T-cell (primary cell): ENCODE measurements at regions not wholly inside any gene's neighbourhood (a gene's known extent, or its start where the extent isn't known, plus 50 kb on each side); places are given as distances from the start of the nearest gene placed in this dataset.

ENCODE experiments used
- ATAC-seq, 4 experiments: fragments of 200-7000 bp in 3 of 4; fragments of 150-1000 bp in 1 of 4; cut with Tn5 transposase; replicated peaks in 1 of 4; 1 replicate in 3 of 4; 2 replicates in 1 of 4; pipeline ENCODE4 v1.10.0; 2021; ENCODE audit warnings: moderate library complexity in 3 of 4, mild to moderate bottlenecking in 2 of 4, moderate number of reproducible peaks in 1 of 4
- CTCF ChIA-PET, 2 donors: fragments of 300-600 bp; sonication (Branson Sonifier 250); formaldehyde crosslinking; loops; one replicate each; lab custom pipeline; 2022; ENCODE audit warnings: antibody characterized with exemption in 2 of 2; lab: Charles Lee
- POLR2A ChIA-PET, 2 donors: fragments of 300-600 bp; sonication (Branson Sonifier 250); formaldehyde crosslinking; loops; one replicate each; lab custom pipeline; 2022; ENCODE audit warnings: antibody characterized with exemption in 2 of 2; lab: Charles Lee
- DNase-seq, 35 experiments: peaks; one replicate each; pipeline versions ENCODE4 v3.0.0 to v3.0.0-alpha.2; 2013 to 2023
- H3K27ac ChIP-seq: one replicate; pipeline ENCODE4 v1.5.1; 2013; ENCODE audit warnings: low read length
- H3K27me3 ChIP-seq, 2 experiments: replicated peaks in 1 of 2; 1 replicate in 1 of 2; 2 replicates in 1 of 2; pipeline versions ENCODE4 v1.6.1 to v1.7.0; 2013; ENCODE audit warnings: low read length in 1 of 2, mixed read lengths in 1 of 2; ENCODE audit not compliant: control insufficient read depth in 2 of 2, insufficient read depth in 2 of 2; ENCODE audit errors: extremely low read depth in 1 of 2
- H3K36me3 ChIP-seq, 2 donors: 1 replicate in 1 of 2; 2 replicates in 1 of 2; pipeline versions ENCODE4 v1.6.1 to v1.7.0; 2013; ENCODE audit warnings: low read length in 1 of 2; ENCODE audit not compliant: control insufficient read depth in 2 of 2, insufficient read depth in 1 of 2; ENCODE audit errors: extremely low read depth in 1 of 2
- H3K4me1 ChIP-seq, 2 experiments: 1 replicate in 1 of 2; 2 replicates in 1 of 2; pipeline versions ENCODE4 v1.6.1 to v1.7.0; 2013; ENCODE audit warnings: low read length in 2 of 2, mixed read lengths in 1 of 2; ENCODE audit not compliant: insufficient read depth in 2 of 2, control insufficient read depth in 1 of 2; ENCODE audit errors: extremely low read depth in 1 of 2
- H3K4me3 ChIP-seq, 2 donors: 1 replicate in 1 of 2; 2 replicates in 1 of 2; pipeline versions ENCODE4 v1.5.1 to v1.7.0; 2013; ENCODE audit warnings: mild to moderate bottlenecking in 2 of 2, low read length in 1 of 2, moderate library complexity in 1 of 2; ENCODE audit not compliant: control insufficient read depth in 1 of 2; ENCODE audit errors: extremely low read depth in 1 of 2
- H3K9me3 ChIP-seq: 2 replicates; pipeline ENCODE4 v1.7.0; 2013
- H3K27ac Mint-ChIP-seq, 2 donors: one replicate each; pipeline ENCODE4 v1.8.0; 2020 to 2021; ENCODE audit warnings: mild to moderate bottlenecking in 2 of 2, mixed read lengths in 2 of 2
- H3K27me3 Mint-ChIP-seq, 2 donors: one replicate each; pipeline ENCODE4 v1.8.0; 2021 to 2022; ENCODE audit warnings: mixed read lengths in 2 of 2
- H3K36me3 Mint-ChIP-seq: one replicate; pipeline ENCODE4 v1.8.0; 2021; ENCODE audit warnings: mixed read lengths
- H3K4me1 Mint-ChIP-seq, 3 donors: one replicate each; pipeline ENCODE4 v1.8.0; 2020 to 2022; ENCODE audit warnings: mixed read lengths in 3 of 3, mild to moderate bottlenecking in 1 of 3
- H3K4me3 Mint-ChIP-seq, 3 donors: one replicate each; pipeline ENCODE4 v1.8.0; 2020 to 2022; ENCODE audit warnings: mild to moderate bottlenecking in 3 of 3, mixed read lengths in 3 of 3, moderate library complexity in 3 of 3
- H3K9me3 Mint-ChIP-seq, 3 donors: one replicate each; pipeline ENCODE4 v1.8.0; 2020 to 2022; ENCODE audit warnings: mixed read lengths in 3 of 3
- WGBS: methylation state at CpG from one replicate; pipeline ENCODE4 v1.1.5; 2013; ENCODE audit warnings: missing lambda C conversion rate; ENCODE audit not compliant: insufficient coverage; 5-methylcytosine and 5-hydroxymethylcytosine counted together

- H3K36me3 ChIP-seq = no peaks in the 10 kb centered on the region
- H3K4me1 ChIP-seq = no peaks in the 10 kb centered on the region
- H3K9me3 ChIP-seq = no peaks in the 10 kb centered on the region
- DNase-seq (no peak), ATAC-seq (no peak)
- POLR2A ChIA-PET = no interaction called here
- peaks cover 0 to 8% (median 5%) of the 10 kb centered on the region in 3 donors for H3K9me3 Mint-ChIP-seq
- H3K36me3 Mint-ChIP-seq = no peaks in the 10 kb centered on the region
- CTCF ChIA-PET = no interaction called here
- no peak overlapping the region for H3K27ac ChIP-seq
- WGBS = 78% methylated on average over 2 of the region's 2 CpGs
- H3K27me3 ChIP-seq = no peaks in the 10 kb centered on the region
- H3K4me3 ChIP-seq = no peak overlapping the region
- H3K4me3 Mint-ChIP-seq = no peak overlapping the region
- H3K27ac Mint-ChIP-seq = no peak overlapping the region
- H3K27me3 Mint-ChIP-seq = no peaks in the 10 kb centered on the region
- H3K4me1 Mint-ChIP-seq = no peaks in the 10 kb centered on the region
These were observed 372.7 kb upstream of the TOM1L1 start for GRCh38 chr17:54527941-54528340.

- Mint-ChIP-seq H3K36me3 (no peaks in the 10 kb centered on the region), H3K27me3 (no peaks in the 10 kb centered on the region), H3K4me3 (no peak overlapping the region), H3K27ac (no peak overlapping the region), H3K4me1 (no peaks in the 10 kb centered on the region), H3K9me3 (peaks cover 0 to 8% (median 5%) of the 10 kb centered on the region in 3 donors)
- CTCF ChIA-PET = no interaction called here
- H3K4me1 ChIP-seq = no peaks in the 10 kb centered on the region
- H3K4me3 ChIP-seq = no peak overlapping the region
- no peaks in the 10 kb centered on the region for H3K36me3 ChIP-seq
- no peaks in the 10 kb centered on the region for H3K9me3 ChIP-seq
- POLR2A ChIA-PET = no interaction called here
- DNase-seq (no peak), ATAC-seq (no peak)
- H3K27me3 ChIP-seq = no peaks in the 10 kb centered on the region
- H3K27ac ChIP-seq = no peak overlapping the region
- WGBS = 50% methylated on average over 2 of the region's 3 CpGs
These were observed 370.3 kb upstream of the TOM1L1 start for GRCh38 chr17:54530398-54530797.

DNA sequence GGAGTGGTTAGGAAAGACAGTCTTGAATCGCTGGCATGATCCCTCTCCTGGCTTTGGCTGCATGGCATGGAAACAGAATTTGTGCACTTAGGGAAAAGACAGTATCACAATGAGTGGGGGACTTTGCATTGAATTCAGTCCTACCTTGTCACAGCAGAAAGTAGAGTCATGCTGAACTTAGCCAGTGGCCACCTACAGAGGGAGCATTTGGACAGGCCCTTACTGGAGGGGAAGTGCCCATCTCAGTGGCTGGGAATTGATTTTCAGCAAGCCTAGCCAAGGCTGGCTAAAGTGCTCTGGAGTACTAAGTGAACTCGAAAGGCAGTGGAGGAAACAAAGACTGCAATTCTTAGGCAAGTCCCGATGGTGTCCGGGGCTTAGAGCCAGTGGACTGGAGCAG lies 364.3 kb upstream of the TOM1L1 start:
- H3K27ac ChIP-seq = no peak overlapping the region
- no peaks in the 10 kb centered on the region for H3K9me3 ChIP-seq
- CTCF ChIA-PET = no interaction called here
- no peaks in the 10 kb centered on the region for H3K36me3 Mint-ChIP-seq
- H3K9me3 Mint-ChIP-seq = peaks cover 3 to 15% (median 12%) of the 10 kb centered on the region in 3 donors
- no peaks in the 10 kb centered on the region for H3K27me3 ChIP-seq
- no peaks in the 10 kb centered on the region for H3K27me3 Mint-ChIP-seq
- no peak overlapping the region for H3K4me3 Mint-ChIP-seq
- H3K36me3 ChIP-seq = no peaks in the 10 kb centered on the region
- no peak overlapping the region for H3K27ac Mint-ChIP-seq
- POLR2A ChIA-PET = no interaction called here
- H3K4me3 ChIP-seq = no peak overlapping the region
- H3K4me1 ChIP-seq = no peaks in the 10 kb centered on the region
- 88% methylated on average over 1 of the region's 4 CpGs for WGBS
- DNase-seq (no peak), ATAC-seq (no peak)
- no peaks in the 10 kb centered on the region for H3K4me1 Mint-ChIP-seq

DNA sequence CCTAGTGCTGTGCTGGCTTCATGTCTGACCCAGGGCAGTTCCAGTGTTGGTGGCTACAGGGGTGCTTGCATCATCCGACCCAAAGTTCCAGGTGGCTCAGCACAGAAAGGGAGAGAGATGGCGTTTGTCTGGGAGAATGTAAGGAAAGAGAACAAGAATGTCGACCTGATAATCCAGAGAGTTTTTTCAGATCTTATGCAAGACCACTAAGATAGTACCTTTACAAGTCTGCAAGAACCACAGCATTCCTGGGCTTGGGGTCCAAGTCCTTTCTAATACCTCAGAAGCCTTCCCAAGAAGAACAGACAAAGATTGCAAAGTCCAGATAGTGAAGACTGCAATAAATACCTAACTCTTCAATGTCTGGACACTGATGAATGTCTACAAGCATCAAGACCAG lies 363.0 kb upstream of the TOM1L1 start:
- Mint-ChIP-seq H3K36me3 (no peaks in the 10 kb centered on the region), H3K27ac (no peak overlapping the region), H3K4me1 (no peaks in the 10 kb centered on the region), H3K4me3 (no peak overlapping the region), H3K27me3 (no peaks in the 10 kb centered on the region), H3K9me3 (peaks cover 3 to 24% (median 14%) of the 10 kb centered on the region in 3 donors)
- no peaks in the 10 kb centered on the region for H3K4me1 ChIP-seq
- H3K9me3 ChIP-seq = no peaks in the 10 kb centered on the region
- no peaks in the 10 kb centered on the region for H3K27me3 ChIP-seq
- DNase-seq (no peak), ATAC-seq (no peak)
- no peak overlapping the region for H3K4me3 ChIP-seq
- 89% methylated on average over 1 of the region's 3 CpGs for WGBS
- H3K27ac ChIP-seq = no peak overlapping the region
- ChIA-PET CTCF (no interaction called here), POLR2A (no interaction called here)
- H3K36me3 ChIP-seq = no peaks in the 10 kb centered on the region

DNA sequence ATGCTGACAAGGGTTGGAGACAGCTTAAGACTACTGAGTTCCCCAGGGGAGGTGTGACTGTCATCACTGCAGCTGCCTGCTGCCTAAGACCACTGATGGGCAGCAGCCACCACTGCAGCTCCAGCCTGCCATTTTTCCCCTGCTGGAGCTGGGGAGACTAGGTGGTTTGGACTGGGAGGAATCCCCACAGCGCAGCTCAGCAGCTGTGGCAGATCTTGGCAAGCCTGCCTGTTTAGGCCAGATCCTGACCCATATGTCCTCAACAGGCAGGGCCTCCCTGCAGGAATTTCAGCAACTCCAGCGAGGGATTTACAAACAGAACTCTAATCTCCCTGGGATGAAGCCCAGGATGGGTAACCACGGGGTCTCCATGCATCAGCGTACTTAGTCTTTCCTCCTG lies 356.4 kb upstream of the TOM1L1 start:
- H3K27ac ChIP-seq = no peak overlapping the region
- H3K4me3 ChIP-seq = no peak overlapping the region
- H3K4me3 Mint-ChIP-seq = no peak overlapping the region
- no peak overlapping the region for H3K27ac Mint-ChIP-seq
- H3K27me3 ChIP-seq = no peaks in the 10 kb centered on the region
- no peaks in the 10 kb centered on the region for H3K36me3 ChIP-seq
- H3K9me3 Mint-ChIP-seq = peaks cover 7 to 27% (median 23%) of the 10 kb centered on the region in 3 donors
- H3K27me3 Mint-ChIP-seq = no peaks in the 10 kb centered on the region
- CTCF ChIA-PET = no interaction called here
- no peak for ATAC-seq
- H3K9me3 ChIP-seq = no peaks in the 10 kb centered on the region
- 71% methylated on average over 4 of the region's 4 CpGs for WGBS
- no peaks in the 10 kb centered on the region for H3K36me3 Mint-ChIP-seq
- POLR2A ChIA-PET = no interaction called here
- DNase-seq = no peak
- H3K4me1 ChIP-seq = no peaks in the 10 kb centered on the region
- no peaks in the 10 kb centered on the region for H3K4me1 Mint-ChIP-seq

DNA sequence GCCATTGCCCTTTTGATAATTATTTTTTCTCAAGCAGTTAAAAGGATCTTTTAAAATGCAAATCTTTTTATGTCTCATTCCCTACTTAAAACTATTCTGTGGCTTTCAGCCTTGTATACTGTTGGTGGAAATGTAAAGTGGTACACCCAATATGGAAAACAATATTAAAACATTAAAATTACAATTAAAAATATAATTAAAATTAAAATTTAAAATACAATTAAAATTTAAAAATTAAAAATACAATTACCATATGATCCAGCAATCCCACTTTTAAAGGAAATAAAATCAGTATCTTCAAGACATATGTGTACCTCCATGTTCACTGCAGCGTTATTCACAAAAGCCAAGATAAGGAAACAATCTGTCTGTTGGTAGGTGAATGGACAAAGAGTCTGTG lies 340.8 kb upstream of the TOM1L1 start:
- Histone ChIP-seq H3K27ac (no peak overlapping the region), H3K4me3 (no peak overlapping the region), H3K36me3 (no peaks in the 10 kb centered on the region), H3K9me3 (peaks cover 4% of the 10 kb centered on the region), H3K27me3 (no peaks in the 10 kb centered on the region), H3K4me1 (no peaks in the 10 kb centered on the region)
- no peaks in the 10 kb centered on the region for H3K27me3 Mint-ChIP-seq
- POLR2A ChIA-PET = no interaction called here
- peaks cover 7 to 33% (median 25%) of the 10 kb centered on the region in 3 donors for H3K9me3 Mint-ChIP-seq
- no CpG with 5 or more reads among the region's 1 CpG for WGBS
- ATAC-seq (no peak), DNase-seq (no peak)
- H3K4me1 Mint-ChIP-seq = no peaks in the 10 kb centered on the region
- H3K4me3 Mint-ChIP-seq = no peak overlapping the region
- no peak overlapping the region for H3K27ac Mint-ChIP-seq
- no peaks in the 10 kb centered on the region for H3K36me3 Mint-ChIP-seq
- CTCF ChIA-PET = no interaction called here

DNA sequence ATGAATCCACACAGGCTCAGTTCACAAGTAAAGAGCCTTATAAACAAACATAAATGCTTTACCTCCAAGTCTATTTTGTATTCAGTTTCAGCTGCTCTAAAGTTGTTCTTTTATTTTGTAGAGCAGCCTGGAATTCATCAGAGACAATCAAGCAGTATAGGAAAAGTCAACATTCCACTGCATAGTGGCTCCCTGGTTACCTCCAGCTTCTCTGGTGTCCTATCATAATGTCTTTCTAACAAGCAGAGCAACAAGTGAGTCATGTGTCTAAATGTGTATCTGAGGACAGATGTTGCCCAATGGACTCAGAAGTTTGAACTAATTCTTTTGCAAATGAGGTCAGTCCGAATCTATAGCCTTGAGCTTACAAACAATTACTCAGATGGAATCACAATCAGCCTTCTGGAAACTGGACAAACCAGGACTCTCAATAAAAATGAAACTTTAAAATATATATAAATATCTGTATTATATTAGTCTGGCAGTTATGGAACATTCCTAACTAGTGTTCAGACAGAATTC lies 292.0 kb upstream of the TOM1L1 start:
- Mint-ChIP-seq H3K27me3 (no peaks in the 10 kb centered on the region), H3K36me3 (no peaks in the 10 kb centered on the region), H3K27ac (no peak overlapping the region), H3K9me3 (peaks cover 15 to 42% (median 33%) of the 10 kb centered on the region in 3 donors), H3K4me3 (no peak overlapping the region), H3K4me1 (no peaks in the 10 kb centered on the region)
- ChIA-PET CTCF (no interaction called here), POLR2A (no interaction called here)
- DNase-seq (no peak), ATAC-seq (no peak)
- Histone ChIP-seq H3K27me3 (no peaks in the 10 kb centered on the region), H3K4me3 (no peak overlapping the region), H3K9me3 (peaks cover 3% of the 10 kb centered on the region), H3K27ac (no peak overlapping the region), H3K4me1 (no peaks in the 10 kb centered on the region), H3K36me3 (no peaks in the 10 kb centered on the region)
- no CpG with 5 or more reads among the region's 1 CpG for WGBS
